Stimulated activated naive CD8-positive, alpha-beta T cell treated with anti-CD3 and anti-CD28 coated beads, Interleukin-15, amount 100 ng/mL, for 72 hours (primary cell): ENCODE measurements at regions not wholly inside any gene's neighbourhood (a gene's known extent, or its start where the extent isn't known, plus 50 kb on each side); places are given as distances from the start of the nearest gene placed in this dataset.
A peak's percentile ranks its signal among the peaks of the same experiment; 100 is the strongest.

Experiments
- ATAC-seq: fragments of 150-1000 bp; cut with Tn5 transposase; 2 replicates; pipeline ENCODE4 v1.10.0; 2021; ENCODE audit warnings: mild to moderate bottlenecking, moderate library complexity
- DNase-seq, 2 donors: peaks; one replicate each; pipeline ENCODE4 v3.0.0; 2021 to 2022
- H3K27ac Mint-ChIP-seq, 2 donors: one replicate each; pipeline ENCODE4 v1.8.0; 2022; ENCODE audit warnings: mild to moderate bottlenecking in 2 of 2, mixed read lengths in 2 of 2, moderate library complexity in 2 of 2
- H3K27me3 Mint-ChIP-seq: one replicate; pipeline ENCODE4 v1.8.0; 2022; ENCODE audit warnings: mixed read lengths
- H3K4me1 Mint-ChIP-seq: one replicate; pipeline ENCODE4 v1.8.0; 2022; ENCODE audit warnings: mild to moderate bottlenecking, mixed read lengths
- H3K4me3 Mint-ChIP-seq, 2 donors: one replicate each; pipeline ENCODE4 v1.8.0; 2022; ENCODE audit warnings: mild to moderate bottlenecking in 2 of 2, mixed read lengths in 2 of 2, moderate library complexity in 1 of 2
- H3K9me3 Mint-ChIP-seq, 2 donors: one replicate each; pipeline ENCODE4 v1.8.0; 2022; ENCODE audit warnings: mixed read lengths in 2 of 2

DNA sequence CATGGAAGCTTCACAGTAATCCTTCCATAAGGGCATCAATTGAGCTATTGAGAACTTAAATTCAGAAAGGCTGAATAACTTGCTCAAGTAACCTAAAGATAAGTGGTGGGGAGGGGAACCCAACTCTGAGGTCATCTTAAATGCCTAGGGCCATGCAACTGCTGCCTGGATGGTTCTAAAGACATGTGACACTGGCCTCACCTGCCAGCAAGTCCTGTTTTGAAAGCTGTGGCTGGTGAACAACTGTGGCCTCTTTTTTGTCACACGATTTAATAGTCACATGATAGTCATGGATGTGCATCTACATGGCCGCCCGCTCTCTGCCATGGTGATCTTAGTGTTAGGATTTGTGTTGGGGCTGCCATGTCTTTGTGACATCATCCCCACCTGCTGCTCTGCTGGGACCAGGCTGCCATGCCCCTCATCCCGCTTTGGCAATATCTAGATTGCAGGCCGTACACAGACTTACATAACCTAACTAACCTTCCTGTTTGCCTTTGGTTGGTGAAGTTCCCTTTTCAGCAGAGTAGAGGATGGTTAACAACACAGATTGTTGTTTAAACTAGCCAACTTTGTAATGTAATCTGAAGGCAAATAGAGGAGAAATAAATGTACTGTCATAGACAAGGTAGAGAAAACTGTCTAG, 177.9 kb upstream of the SH3BP4 start:
- Mint-ChIP-seq H3K4me3 (no peak overlapping the region), H3K27me3 (peaks cover 45% of the 10 kb centered on the region), H3K4me1 (no peaks in the 10 kb centered on the region), H3K27ac (no peak overlapping the region), H3K9me3 (no peaks in the 10 kb centered on the region)
- no peak for ATAC-seq
- DNase-seq, result no peak

DNA sequence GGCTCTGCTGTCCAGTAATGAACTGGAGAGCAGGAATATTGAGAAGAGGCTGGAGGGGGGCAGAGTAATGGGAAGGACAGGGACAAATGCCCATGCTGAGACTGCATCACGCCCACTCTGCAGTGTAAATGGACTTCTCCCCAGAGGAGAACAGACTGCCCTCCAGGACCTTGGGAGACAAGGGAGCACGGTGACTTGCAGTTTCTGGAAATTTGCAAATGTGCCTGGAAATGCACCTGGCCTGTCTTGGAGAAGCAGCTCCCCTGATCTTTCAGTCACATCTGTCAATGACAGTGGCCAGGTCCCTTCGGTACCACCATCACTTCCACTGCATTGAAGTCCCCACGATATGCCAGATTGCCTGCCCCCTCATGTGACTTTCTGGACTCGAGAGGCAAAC, 178.7 kb upstream of the SH3BP4 start:
- H3K27ac Mint-ChIP-seq, result no peak overlapping the region
- ATAC-seq, result no peak
- H3K9me3 Mint-ChIP-seq, result no peaks in the 10 kb centered on the region
- H3K27me3 Mint-ChIP-seq, result peaks cover 51% of the 10 kb centered on the region
- H3K4me1 Mint-ChIP-seq, result no peaks in the 10 kb centered on the region
- H3K4me3 Mint-ChIP-seq, result no peak overlapping the region
- no peak for DNase-seq

DNA sequence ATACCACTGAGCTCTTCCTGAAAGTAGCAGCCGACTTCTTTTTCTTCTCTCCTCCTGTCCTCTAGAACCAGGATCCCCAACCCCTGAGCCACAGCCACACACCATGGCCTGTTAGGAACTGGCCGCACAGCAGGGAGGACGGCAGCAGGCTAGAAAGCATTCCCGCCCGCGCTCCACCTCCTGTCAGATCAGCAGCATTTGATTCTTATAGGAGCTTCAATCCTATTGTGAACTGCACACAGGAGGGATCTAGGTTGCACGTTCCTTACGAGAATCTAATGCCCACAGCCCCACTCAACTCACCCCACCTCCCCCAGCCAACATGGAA, 179.1 kb upstream of the SH3BP4 start:
- ATAC-seq (no peak), DNase-seq (no peak)
- Mint-ChIP-seq H3K4me3 (no peak overlapping the region), H3K4me1 (no peaks in the 10 kb centered on the region), H3K27me3 (peaks cover 54% of the 10 kb centered on the region), H3K9me3 (no peaks in the 10 kb centered on the region), H3K27ac (no peak overlapping the region)

DNA sequence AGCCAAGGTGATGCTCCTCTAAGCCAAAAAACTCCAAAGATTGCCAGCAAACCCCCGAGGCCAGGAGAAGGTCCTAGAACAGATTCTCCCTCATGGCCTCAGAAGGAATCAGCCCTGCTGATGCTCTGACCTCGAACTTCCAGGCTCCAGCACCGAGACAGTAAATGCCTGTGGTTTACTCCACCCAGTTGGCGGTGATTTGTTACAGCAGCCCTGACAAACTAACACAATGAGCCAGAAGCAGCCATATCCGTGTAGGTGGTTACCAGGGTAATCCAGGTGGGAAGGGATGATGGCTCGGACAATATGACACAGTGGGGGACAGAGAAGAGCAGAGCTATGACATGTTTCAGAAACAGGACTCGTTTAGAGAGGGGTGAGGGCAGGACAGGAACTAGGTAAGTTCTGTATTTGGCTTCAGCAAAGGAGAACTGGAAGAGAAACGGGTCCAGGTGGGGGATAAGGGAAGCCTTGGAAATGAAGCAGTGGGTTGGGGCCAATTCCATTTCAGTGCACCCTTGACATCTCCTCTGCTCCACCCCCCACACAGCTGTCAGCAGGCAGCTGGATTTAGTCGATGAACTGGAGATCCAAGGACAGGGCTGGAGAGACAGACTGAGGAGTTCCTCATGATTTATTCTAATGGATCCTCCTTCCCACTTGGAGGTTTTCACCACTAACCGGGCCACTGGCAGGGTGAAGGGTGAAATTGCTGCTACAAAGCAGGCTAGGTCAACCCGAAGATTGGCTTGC, 179.7 kb upstream of the SH3BP4 start:
- H3K9me3 Mint-ChIP-seq, result no peaks in the 10 kb centered on the region
- no peak for ATAC-seq
- peaks cover 52% of the 10 kb centered on the region for H3K27me3 Mint-ChIP-seq
- no peak overlapping the region for H3K4me3 Mint-ChIP-seq
- no peak overlapping the region for H3K27ac Mint-ChIP-seq
- no peaks in the 10 kb centered on the region for H3K4me1 Mint-ChIP-seq
- DNase-seq, result no peak

DNA sequence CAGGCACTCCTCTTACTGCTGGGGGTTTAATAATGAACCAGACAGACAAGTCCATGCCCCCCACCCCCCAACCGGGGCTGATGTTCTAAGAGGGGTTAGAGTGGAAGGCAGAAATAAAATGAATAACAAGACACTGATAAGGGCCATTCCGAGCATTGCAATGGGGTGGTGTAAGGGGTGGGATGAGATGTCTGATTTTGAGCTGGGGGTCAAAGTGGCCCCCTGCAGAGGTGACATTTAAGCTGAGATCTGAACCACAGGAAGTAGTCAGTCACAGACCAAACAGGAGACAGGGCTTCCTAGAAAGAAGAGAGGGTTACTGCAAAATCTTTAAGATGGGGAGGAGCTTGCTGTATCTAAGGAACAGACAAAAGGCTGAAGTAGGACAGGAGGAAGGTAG, 180.6 kb upstream of the SH3BP4 start:
- DNase-seq (no peak), ATAC-seq (no peak)
- no peak overlapping the region for H3K27ac Mint-ChIP-seq
- no peaks in the 10 kb centered on the region for H3K9me3 Mint-ChIP-seq
- H3K27me3 Mint-ChIP-seq, result peaks cover 48% of the 10 kb centered on the region
- H3K4me3 Mint-ChIP-seq, result no peak overlapping the region
- no peaks in the 10 kb centered on the region for H3K4me1 Mint-ChIP-seq

DNA sequence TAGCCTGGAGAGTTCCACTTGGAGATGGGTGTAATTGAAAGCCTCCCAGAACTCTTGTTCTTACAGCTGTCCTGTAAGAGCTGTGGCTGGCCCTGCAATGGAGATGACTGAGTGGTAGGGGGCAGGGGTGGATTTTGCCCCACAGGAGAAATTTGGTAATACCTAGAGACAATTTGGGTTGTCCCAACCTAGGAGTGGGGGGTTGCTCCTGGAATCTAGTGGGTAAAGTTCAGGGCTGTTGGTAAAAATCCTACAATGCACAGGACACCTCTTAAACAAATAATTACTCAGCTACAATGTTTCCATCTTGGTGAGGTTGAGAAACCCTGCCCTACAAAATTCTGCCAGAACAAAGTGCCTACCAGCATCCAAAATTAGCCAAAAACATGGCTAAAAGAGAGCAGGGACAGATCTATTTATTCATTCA, 181.1 kb upstream of the SH3BP4 start:
- Mint-ChIP-seq H3K9me3 (no peaks in the 10 kb centered on the region), H3K27me3 (peaks cover 48% of the 10 kb centered on the region), H3K4me3 (no peak overlapping the region), H3K4me1 (no peaks in the 10 kb centered on the region), H3K27ac (no peak overlapping the region)
- no peak for DNase-seq
- ATAC-seq, result no peak

DNA sequence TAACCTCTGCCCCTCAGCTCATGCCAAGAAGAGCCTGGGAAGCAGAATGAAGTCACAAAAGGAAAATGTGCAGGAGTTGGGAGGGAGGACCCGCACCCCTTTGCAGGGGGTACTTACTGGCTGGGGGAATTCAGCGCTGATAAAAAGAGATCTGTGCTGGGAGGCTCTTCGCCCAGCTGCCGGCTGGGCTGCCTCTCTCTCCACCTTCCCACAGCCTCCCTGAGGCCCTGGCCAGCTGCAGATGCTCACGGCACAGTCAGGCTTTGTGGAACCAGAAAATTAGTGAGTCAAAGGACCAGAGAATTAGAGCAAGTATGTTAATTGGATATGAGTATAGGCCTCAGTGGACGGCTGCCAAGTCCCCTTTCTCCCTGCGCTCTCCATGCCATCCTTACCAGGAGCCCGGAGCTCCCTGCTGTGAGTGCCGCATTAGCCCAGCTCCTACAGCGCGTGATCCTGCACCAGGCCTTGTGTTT, 181.7 kb upstream of the SH3BP4 start:
- Mint-ChIP-seq H3K9me3 (no peaks in the 10 kb centered on the region), H3K4me3 (no peak overlapping the region), H3K4me1 (no peaks in the 10 kb centered on the region), H3K27me3 (peaks cover 48% of the 10 kb centered on the region), H3K27ac (peak overlapping the region in 1 of 2 donors; percentile 91)
- no peak for ATAC-seq
- DNase-seq, result no peak

DNA sequence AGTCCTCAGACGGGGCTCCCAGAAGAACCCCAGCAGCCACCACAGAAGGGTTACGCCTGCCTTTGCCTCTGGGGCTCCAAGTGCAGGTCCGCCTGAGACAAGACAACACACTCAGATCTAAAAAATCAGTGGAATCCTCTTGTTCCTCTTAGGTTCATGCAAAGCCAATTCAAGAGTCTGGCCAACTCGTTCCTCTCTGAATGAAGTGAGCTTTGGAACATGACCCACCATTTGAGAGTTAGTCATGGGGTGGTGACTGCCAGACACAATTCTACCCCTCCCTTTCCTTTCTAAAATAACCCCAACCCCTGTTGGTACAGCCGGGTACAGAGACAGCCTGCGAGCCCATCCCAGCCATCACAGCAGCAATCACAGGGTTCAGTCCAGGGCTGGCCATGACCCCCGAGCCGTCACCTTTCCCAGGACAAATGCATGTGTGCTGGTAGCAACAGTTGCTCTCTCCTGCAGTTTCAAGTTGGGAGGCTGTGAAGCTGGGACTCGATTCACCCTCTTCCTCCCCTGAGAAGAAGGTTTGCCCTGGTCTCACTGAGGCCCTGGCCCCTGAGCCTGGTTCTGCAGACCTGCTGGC, 183.1 kb upstream of the SH3BP4 start:
- Mint-ChIP-seq H3K4me3 (no peak overlapping the region), H3K9me3 (no peaks in the 10 kb centered on the region), H3K4me1 (no peaks in the 10 kb centered on the region), H3K27me3 (peaks cover 48% of the 10 kb centered on the region), H3K27ac (no peak overlapping the region)
- DNase-seq (no peak), ATAC-seq (no peak)

DNA sequence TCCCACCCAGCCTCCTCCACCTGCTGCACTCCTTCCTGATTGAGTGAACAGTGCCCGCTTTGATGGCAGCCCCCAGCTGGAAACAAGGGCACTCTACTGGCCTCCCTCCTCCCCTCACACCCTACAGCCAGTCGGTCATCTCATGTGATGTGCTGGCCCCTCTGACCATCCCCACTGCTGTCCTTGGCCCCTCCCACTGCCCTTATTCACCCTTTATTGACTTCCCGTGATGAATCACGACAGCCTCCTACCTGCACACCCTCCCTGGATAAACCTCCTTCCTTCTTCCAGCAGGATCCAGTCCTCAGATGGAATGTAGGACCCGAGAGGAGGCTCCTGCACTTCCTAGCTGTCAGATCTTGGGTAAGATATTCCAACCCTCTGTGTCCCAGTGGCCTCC, 186.5 kb upstream of the SH3BP4 start:
- H3K4me1 Mint-ChIP-seq, result no peaks in the 10 kb centered on the region
- peak overlapping the region in 1 of 2 donors; percentile 35 for H3K27ac Mint-ChIP-seq
- peaks cover 30% of the 10 kb centered on the region for H3K27me3 Mint-ChIP-seq
- no peak for DNase-seq
- no peak overlapping the region for H3K4me3 Mint-ChIP-seq
- no peaks in the 10 kb centered on the region for H3K9me3 Mint-ChIP-seq
- no peak for ATAC-seq

DNA sequence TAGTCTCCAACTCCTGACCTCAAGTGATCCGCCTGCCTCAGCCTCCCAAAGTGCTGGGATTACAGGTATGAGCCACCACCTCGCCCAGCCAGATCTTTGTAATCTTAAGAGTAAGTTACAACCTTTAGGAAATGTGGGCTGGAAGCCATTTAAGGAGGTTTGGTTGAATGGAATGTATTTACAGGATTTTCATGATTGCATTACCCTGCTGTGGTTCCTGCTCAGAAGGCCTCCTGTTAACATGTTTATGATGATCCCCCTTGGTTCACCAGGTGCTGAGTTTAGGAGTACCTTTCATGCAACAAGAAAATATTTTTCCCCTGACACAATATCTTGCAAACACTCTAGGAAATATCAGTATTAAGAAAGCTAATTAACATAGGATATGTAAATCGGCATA, 187.4 kb upstream of the SH3BP4 start:
- ATAC-seq (no peak), DNase-seq (no peak)
- Mint-ChIP-seq H3K4me3 (no peak overlapping the region), H3K27me3 (peaks cover 23% of the 10 kb centered on the region), H3K27ac (no peak overlapping the region), H3K4me1 (no peaks in the 10 kb centered on the region), H3K9me3 (no peaks in the 10 kb centered on the region)

DNA sequence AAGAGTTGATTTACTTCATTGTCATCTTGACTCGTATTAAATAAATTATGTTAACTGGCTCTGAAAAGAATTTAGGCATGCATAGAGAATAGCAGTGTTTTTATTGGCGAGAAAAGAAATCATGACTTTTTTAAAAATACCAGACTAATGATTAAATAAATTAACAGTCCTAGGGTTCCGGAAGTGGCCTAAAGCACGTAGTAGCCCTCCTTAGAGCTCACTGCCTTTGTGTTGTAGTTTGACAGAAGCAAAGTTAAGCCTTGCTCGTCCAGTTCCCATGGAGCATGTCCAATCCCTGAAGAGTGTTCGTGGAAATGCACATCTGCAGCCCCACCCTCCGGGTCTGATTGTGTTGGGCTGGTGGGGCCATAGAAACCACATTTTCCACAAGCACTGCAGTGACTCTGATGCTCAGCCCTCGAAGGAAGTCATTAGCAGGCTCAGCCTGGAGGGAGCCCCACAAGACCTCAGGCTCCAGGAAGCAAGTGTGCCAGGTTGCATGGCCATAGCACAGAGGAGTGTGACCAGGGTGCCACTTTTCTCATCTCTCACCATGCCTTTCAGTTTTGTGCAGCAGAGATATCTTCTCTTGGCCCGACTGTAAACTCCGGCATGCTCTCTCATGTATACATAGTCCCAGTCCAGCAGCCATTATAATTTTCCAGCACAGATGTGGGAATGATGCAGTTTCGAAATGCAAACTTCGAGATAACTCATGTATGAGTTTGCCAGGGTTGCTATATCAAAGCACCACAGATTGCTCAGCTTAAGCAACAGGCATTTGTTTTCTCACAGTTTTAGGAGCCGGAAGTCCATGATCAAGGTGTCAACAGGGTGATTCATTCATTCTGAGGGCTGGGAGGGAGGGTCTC, 188.6 kb upstream of the SH3BP4 start:
- no peaks in the 10 kb centered on the region for H3K4me1 Mint-ChIP-seq
- DNase-seq (no peak), ATAC-seq (no peak)
- H3K27me3 Mint-ChIP-seq, result peaks cover 19% of the 10 kb centered on the region
- no peak overlapping the region for H3K27ac Mint-ChIP-seq
- no peak overlapping the region for H3K4me3 Mint-ChIP-seq
- H3K9me3 Mint-ChIP-seq, result peaks cover 0 to 5% of the 10 kb centered on the region in 2 donors

DNA sequence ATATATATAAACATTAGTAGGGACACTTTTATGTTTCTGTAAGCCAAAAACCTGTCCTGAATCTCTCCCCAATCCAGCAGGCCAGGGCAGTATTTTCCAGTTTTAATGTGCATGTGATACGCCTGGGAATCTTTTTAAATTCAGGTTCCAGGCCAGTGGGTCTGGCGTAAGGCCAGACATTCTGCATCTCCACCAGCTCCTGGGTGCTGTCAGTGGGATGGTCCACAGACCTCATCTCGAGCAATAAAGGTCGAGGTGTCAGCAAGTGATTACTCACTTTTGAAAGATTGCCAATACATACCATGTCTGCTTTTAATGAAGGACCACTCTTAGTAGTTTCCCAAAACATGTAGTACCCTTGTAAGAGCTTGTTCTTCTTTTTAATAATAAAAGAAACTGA, 189.9 kb upstream of the SH3BP4 start:
- no peak overlapping the region for H3K27ac Mint-ChIP-seq
- ATAC-seq, result no peak
- H3K4me1 Mint-ChIP-seq, result no peaks in the 10 kb centered on the region
- H3K27me3 Mint-ChIP-seq, result peaks cover 11% of the 10 kb centered on the region
- no peak for DNase-seq
- peaks cover 0 to 8% of the 10 kb centered on the region in 2 donors for H3K9me3 Mint-ChIP-seq
- no peak overlapping the region for H3K4me3 Mint-ChIP-seq

DNA sequence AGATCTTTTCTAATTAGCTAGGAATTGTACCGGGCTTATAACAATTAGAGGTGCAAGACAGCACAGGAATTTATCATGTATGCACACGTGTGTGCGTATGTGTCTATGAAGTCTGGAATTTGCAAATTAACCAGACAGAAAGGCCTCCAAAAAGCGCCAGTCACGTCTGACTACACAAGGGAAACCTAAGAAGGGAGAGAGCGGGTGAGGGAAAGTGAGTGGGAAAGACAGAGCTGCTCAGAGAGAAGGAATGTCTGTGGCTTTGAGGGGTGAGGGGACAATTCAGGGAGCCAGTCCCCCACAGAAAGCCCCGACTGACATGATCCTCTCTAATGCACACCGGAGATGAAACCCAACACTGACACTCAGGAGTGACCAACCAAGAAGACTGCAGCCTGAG, 197.7 kb upstream of the SH3BP4 start:
- Mint-ChIP-seq H3K9me3 (peaks cover 0 to 16% of the 10 kb centered on the region in 2 donors), H3K4me1 (no peaks in the 10 kb centered on the region), H3K4me3 (no peak overlapping the region), H3K27me3 (peaks cover 15% of the 10 kb centered on the region), H3K27ac (no peak overlapping the region)
- no peak for ATAC-seq
- no peak for DNase-seq

DNA sequence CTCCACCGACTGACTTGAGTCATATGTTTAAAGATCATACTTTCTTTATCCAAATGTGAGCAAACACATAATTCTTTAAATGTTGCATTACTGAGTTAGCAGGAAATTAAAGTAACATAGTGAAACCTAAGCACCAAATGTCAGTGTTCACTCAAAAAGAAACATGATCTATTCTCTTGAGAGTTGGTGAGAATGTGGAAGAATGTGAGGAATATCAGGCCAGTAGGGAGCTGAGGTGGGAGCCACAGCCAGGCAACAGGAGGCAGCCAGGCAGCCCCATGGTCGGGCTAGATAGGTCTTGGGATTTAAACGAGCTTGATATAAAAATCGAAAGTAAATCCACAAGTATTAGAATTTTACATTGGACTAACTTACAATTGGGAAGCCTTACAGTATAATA, 198.1 kb upstream of the SH3BP4 start:
- Mint-ChIP-seq H3K27me3 (peaks cover 14% of the 10 kb centered on the region), H3K4me3 (no peak overlapping the region), H3K27ac (no peak overlapping the region), H3K9me3 (peaks cover 0 to 16% of the 10 kb centered on the region in 2 donors), H3K4me1 (no peaks in the 10 kb centered on the region)
- ATAC-seq, result no peak
- no peak for DNase-seq

DNA sequence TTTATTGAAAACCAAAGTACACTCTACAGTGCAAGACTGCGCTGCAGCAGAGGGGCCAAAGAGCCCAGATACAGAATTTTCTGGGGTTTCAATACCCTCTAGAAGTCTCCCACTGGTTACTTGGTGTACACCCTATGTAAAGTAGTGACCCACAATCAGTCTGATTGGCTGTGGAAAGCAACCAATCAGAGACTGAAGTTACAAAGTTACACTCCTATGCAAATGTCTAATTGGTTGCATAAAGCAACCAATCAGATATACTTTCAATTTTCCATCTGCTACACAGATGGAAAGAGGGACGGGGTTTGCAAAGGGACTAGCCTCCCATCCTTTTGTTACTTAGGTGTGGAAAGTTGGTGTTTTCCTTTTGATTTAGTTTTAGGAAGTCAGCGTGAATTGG, 198.9 kb upstream of the SH3BP4 start:
- H3K27me3 Mint-ChIP-seq, result peaks cover 7% of the 10 kb centered on the region
- no peak overlapping the region for H3K27ac Mint-ChIP-seq
- H3K9me3 Mint-ChIP-seq, result peaks cover 0 to 8% of the 10 kb centered on the region in 2 donors
- no peak overlapping the region for H3K4me3 Mint-ChIP-seq
- ATAC-seq (no peak), DNase-seq (no peak)
- H3K4me1 Mint-ChIP-seq, result no peaks in the 10 kb centered on the region
